ENCODE measurements at regions not wholly inside any gene's neighbourhood (a gene's known extent, or its start where the extent isn't known, plus 50 kb on each side); places are given as distances from the start of the nearest gene placed in this dataset.

GRCh38 chr10:131786756-131787605, 113.8 kb upstream of the PPP2R2D start:
- DNase-seq (ENCODE audit: low read depth in 1 of 2, low spot score in 1 of 2): no peak

GRCh38 chr10:131787961-131788360, 112.8 kb upstream of the PPP2R2D start:
- no peak for DNase-seq (ENCODE audit: low read depth in 1 of 2, low spot score in 1 of 2)

GRCh38 chr10:131788386-131788785, 112.4 kb upstream of the PPP2R2D start:
- DNase-seq (ENCODE audit: low read depth in 1 of 2, low spot score in 1 of 2): no peak

- no peak for DNase-seq (ENCODE audit: low read depth in 1 of 2, low spot score in 1 of 2)
These were observed 111.3 kb upstream of the PPP2R2D start for GRCh38 chr10:131789516-131789915.

DNA sequence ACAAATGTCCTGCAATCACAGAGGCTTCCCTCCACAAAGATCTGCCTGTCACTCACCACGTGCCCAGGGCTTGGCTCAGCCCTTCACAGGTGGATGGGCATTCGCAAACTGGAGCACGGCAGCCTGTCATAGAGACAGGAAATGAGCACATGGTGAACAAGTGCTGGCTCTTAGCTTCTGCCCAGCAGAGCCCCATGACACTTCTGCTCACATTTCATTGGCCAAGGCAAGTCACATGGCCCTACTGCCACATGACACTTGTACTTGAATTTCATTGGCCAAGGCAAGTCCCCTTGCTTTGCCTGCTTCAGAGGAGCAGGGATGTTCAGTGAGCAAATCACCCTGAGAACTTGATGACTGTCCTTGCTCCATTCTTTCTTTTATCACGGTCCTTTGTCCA, 110.8 kb upstream of the PPP2R2D start:
- DNase-seq (ENCODE audit: low read depth in 1 of 2, low spot score in 1 of 2): no peak

DNA sequence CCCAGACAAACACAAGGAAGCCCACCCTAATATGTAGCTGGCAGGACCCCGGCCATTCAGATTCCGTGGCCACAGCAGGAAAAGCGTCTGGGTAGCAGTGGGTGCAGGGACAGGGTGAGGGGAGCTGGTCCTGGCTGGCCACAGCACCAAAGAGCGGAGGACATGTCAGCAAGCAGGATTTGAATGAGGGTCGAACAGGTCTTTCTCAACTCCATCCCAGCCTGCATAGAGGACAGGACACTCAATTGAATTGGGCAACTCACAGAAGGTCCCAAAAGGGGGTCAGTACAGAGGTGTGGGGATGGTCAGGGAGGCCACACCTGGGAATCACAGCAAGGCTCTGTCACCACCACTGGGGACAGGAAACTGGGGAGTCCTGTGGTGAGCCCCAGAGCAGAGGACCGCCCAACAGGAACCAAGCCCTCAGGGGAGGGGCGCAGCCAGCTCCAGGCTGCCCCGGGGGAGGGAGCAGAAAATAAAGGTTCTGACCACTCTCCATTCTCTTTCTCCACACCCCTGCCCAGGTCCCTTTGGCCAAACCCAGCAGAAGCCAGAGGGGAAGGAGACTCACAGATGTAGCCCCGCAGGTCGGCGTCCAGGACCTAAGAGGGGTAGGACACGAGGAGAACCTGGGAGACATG, 108.7 kb upstream of the PPP2R2D start:
- no peak for DNase-seq (ENCODE audit: low read depth in 1 of 2, low spot score in 1 of 2)

- DNase-seq (ENCODE audit: low read depth in 1 of 2, low spot score in 1 of 2): no peak
These were observed 108.0 kb upstream of the PPP2R2D start for GRCh38 chr10:131792809-131793208.

GRCh38 chr10:131795761-131796160, 105.0 kb upstream of the PPP2R2D start:
- DNase-seq (ENCODE audit: low read depth in 1 of 2, low spot score in 1 of 2): no peak

- DNase-seq (ENCODE audit: low read depth in 1 of 2, low spot score in 1 of 2): no peak
These were observed 103.2 kb upstream of the PPP2R2D start for GRCh38 chr10:131797626-131798025.

DNA sequence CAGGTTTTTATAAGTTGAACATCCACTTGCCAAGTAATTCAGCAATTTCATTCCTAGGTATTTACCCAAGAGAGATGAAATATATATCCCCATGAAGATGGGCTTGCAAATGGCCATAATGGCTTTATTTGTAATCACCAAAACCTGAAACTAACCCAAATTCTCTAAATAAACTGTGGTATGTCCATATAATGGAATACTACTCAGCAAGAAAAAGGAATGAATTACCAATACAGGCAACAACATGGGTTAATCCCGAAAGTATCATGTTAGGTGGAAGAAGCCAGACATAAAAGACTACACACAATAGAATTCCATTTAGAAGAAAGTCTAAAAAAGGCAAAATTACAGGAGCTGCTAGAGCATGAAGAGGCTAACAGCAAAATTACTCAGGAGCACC, 101.4 kb upstream of the PPP2R2D start:
- DNase-seq (ENCODE audit: low read depth in 1 of 2, low spot score in 1 of 2): no peak

GRCh38 chr10:131802156-131802915, 98.5 kb upstream of the PPP2R2D start:
- DNase-seq (ENCODE audit: low read depth in 1 of 2, low spot score in 1 of 2): no peak

- DNase-seq (ENCODE audit: low read depth in 1 of 2, low spot score in 1 of 2): no peak
These were observed 97.8 kb upstream of the PPP2R2D start for GRCh38 chr10:131802996-131803395.

GRCh38 chr10:131803860-131804425, 96.9 kb upstream of the PPP2R2D start:
- DNase-seq (ENCODE audit: low read depth in 1 of 2, low spot score in 1 of 2): no peak

- no peak for DNase-seq (ENCODE audit: low read depth in 1 of 2, low spot score in 1 of 2)
These were observed 96.1 kb upstream of the PPP2R2D start for GRCh38 chr10:131804551-131805295.

GRCh38 chr10:131805696-131806095, 95.1 kb upstream of the PPP2R2D start:
- DNase-seq (ENCODE audit: low read depth in 1 of 2, low spot score in 1 of 2): no peak

- no peak for DNase-seq (ENCODE audit: low read depth in 1 of 2, low spot score in 1 of 2)
These were observed 94.7 kb upstream of the PPP2R2D start for GRCh38 chr10:131806146-131806545.

DNA sequence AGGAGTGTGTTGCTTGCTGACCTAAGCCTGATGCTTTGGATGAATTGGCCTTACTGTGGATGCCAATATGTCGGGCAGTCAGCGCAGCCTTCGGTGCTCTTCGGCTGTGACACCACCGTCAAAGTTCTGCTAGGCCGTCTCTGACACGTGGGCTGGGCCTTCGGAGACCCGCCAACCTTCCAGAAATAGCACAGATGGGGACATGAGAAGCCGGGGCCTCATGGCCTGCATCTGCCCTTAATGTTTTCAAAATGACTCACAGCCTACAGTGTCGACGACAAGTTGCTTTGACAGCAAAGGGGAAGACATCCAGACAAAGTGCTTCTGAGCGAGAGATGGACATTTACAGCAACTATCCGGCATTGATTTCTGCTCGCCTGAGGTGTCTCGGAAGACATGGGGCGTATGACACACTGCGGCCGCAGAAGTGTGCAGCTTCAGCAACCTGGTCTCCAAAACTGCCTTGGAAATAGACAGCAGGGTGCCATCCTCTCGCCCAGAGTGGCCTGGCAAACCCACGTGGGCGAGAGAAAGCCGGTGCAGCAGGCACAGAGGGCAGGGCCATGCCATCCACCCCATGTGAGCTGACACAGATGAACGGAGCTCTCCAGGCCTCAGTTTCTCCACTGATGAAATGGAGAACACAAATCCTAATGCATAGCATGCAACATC, 94.0 kb upstream of the PPP2R2D start:
- no peak for DNase-seq (ENCODE audit: low read depth in 1 of 2, low spot score in 1 of 2)

DNA sequence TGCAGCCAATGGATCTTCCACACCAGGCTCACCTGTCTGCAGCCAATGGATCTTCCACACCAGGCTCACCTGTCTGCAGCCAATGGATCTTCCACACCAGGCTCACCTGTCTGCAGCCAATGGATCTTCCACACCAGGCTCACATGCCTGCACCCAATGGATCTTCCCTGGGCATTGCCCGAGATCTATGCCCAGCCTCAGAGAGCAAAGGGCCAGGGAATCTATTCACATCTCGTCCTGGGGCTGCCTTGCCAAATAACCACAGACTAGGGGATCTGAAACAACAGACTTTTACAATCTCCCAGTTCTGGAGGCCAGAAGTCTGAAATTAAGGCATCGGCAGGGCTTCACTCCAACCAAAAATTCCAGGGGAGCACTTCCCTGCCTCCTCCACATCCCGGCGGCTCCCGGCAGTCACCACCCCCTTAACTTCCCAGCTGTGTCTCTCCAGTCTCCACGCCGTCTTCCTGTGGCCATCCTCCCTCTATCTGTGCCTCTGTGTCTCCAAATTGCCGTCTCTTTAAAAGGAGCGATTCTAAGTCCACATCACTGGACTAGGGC, 92.4 kb upstream of the PPP2R2D start:
- DNase-seq (ENCODE audit: low read depth in 1 of 2, low spot score in 1 of 2): no peak

GRCh38 chr10:131810036-131810804, 90.6 kb upstream of the PPP2R2D start:
- DNase-seq (ENCODE audit: low read depth in 1 of 2, low spot score in 1 of 2): no peak
